ENCODE measurements at regions not wholly inside any gene's neighbourhood (a gene's known extent, or its start where the extent isn't known, plus 50 kb on each side); places are given as distances from the start of the nearest gene placed in this dataset.
"Not testable (repeated sequence)": the region's sequence is repeated elsewhere in the genome, so short reads cannot be mapped to it uniquely, and the experiment has no call there.

- DNase-seq (ENCODE audit: low read depth): no peak
Observed at GRCh38 chr4:124053872-124054538, 657.4 kb downstream of the SPRY1 start.

GRCh38 chr4:124055336-124055735, 657.2 kb downstream of the ANKRD50 start:
- DNase-seq (ENCODE audit: low read depth): no peak

GRCh38 chr4:124055896-124056295, 656.6 kb downstream of the ANKRD50 start:
- DNase-seq (ENCODE audit: low read depth): no peak

- peak; percentile 24 for DNase-seq (ENCODE audit: low read depth)
Observed at GRCh38 chr4:124060261-124060918, 652.1 kb downstream of the ANKRD50 start.

GRCh38 chr4:124061413-124061812, 651.1 kb downstream of the ANKRD50 start:
- peak; percentile 17 for DNase-seq (ENCODE audit: low read depth)

- no peak for DNase-seq (ENCODE audit: low read depth)
Observed at GRCh38 chr4:124065422-124065821, 647.1 kb downstream of the ANKRD50 start.

- no peak for DNase-seq (ENCODE audit: low read depth)
Observed at GRCh38 chr4:124065936-124066335, 646.6 kb downstream of the ANKRD50 start.

- DNase-seq (ENCODE audit: low read depth): no peak
Observed at GRCh38 chr4:124066595-124066994, 645.9 kb downstream of the ANKRD50 start.

- no peak for DNase-seq (ENCODE audit: low read depth)
Observed at GRCh38 chr4:124067046-124067445, 645.5 kb downstream of the ANKRD50 start.

- no peak for DNase-seq (ENCODE audit: low read depth)
Observed at GRCh38 chr4:124070688-124071484, 641.6 kb downstream of the ANKRD50 start.

- not testable (repeated sequence) for DNase-seq (ENCODE audit: low read depth)
Observed at GRCh38 chr4:124075276-124075675, 637.3 kb downstream of the ANKRD50 start.

- no peak for DNase-seq (ENCODE audit: low read depth)
Observed at GRCh38 chr4:124079174-124079780, 633.3 kb downstream of the ANKRD50 start.

GRCh38 chr4:124083711-124084110, 628.8 kb downstream of the ANKRD50 start:
- no peak for DNase-seq (ENCODE audit: low read depth)

- peak; percentile 39 for DNase-seq (ENCODE audit: low read depth)
Observed at GRCh38 chr4:124085561-124086180, 626.9 kb downstream of the ANKRD50 start.

GRCh38 chr4:124090021-124090420, 622.5 kb downstream of the ANKRD50 start:
- DNase-seq (ENCODE audit: low read depth): no peak

GRCh38 chr4:124092101-124092500, 620.4 kb downstream of the ANKRD50 start:
- DNase-seq (ENCODE audit: low read depth): no peak

- DNase-seq (ENCODE audit: low read depth): no peak
Observed at GRCh38 chr4:124092541-124092984, 620.0 kb downstream of the ANKRD50 start.

GRCh38 chr4:124095621-124096020, 616.9 kb downstream of the ANKRD50 start:
- DNase-seq (ENCODE audit: low read depth): no peak

GRCh38 chr4:124096290-124096689, 616.2 kb downstream of the ANKRD50 start:
- no peak for DNase-seq (ENCODE audit: low read depth)

- no peak for DNase-seq (ENCODE audit: low read depth)
Observed at GRCh38 chr4:124097447-124097846, 615.1 kb downstream of the ANKRD50 start.

- no peak for DNase-seq (ENCODE audit: low read depth)
Observed at GRCh38 chr4:124104101-124104500, 608.4 kb downstream of the ANKRD50 start.

- no peak for DNase-seq (ENCODE audit: low read depth)
Observed at GRCh38 chr4:124104628-124105027, 607.9 kb downstream of the ANKRD50 start.

All from CMK (cell line).